Neuron (in vitro differentiated cells): ENCODE measurements at regions not wholly inside any gene's neighbourhood (a gene's known extent, or its start where the extent isn't known, plus 50 kb on each side); places are given as distances from the start of the nearest gene placed in this dataset.
"Not testable (repeated sequence)": the region's sequence is repeated elsewhere in the genome, so short reads cannot be mapped to it uniquely, and the experiment has no call there.

Experiments
- H2AFZ ChIP-seq: one replicate; pipeline ENCODE4 v1.6.1; 2013; ENCODE audit warnings: low read depth, mild to moderate bottlenecking, inconsistent platforms, low read length, moderate library complexity
- H3K27me3 ChIP-seq: one replicate; pipeline ENCODE4 v1.6.1; 2013; ENCODE audit warnings: low read length; ENCODE audit not compliant: insufficient read depth
- H3K36me3 ChIP-seq: one replicate; pipeline ENCODE4 v1.6.1; 2013; ENCODE audit warnings: low read length; ENCODE audit not compliant: insufficient read depth
- H3K4me1 ChIP-seq: one replicate; pipeline ENCODE4 v1.6.1; 2013; ENCODE audit warnings: low read length; ENCODE audit not compliant: insufficient read depth
- H3K4me3 ChIP-seq: 2 replicates; pipeline ENCODE4 v1.5.1; 2013; ENCODE audit warnings: mild to moderate bottlenecking, low read length, moderate library complexity
- H3K9me3 ChIP-seq: one replicate; pipeline ENCODE4 v1.6.1; 2013; ENCODE audit warnings: low read length

DNA sequence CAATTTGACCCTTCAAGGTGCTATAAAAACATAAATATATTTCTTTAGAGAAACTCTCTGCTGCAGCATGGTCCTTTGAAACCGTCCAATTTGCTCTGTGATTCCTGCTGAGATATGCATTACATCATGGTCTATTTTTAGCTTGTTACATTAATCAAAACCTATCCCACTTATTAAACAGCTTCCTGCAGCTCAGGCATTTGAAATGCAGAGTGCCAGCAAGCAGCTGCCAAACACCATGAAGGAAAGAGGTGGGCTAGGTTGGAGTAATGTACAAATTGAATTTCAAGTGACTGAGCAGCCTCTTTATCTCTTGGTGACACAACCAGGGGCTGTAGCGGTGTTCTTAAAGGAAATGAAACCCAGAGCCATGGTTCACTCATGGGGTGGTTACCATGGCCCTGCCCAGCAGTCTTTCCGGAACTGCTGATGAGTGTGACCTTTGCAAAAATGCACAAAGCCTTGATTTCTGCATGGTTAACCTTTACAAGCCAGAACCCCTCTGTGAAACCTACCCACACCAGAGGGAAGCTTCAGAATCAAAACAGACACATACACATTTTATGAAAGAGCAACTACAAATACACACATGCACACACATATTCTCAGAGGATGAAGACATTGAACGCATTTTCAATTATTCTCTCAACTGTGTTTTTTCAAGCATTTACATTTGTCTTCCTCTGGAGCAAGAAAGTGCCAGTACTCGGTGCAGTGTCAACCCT, 155.8 kb upstream of the ZNF608 start:
- no peaks in the 10 kb centered on the region for H3K36me3 ChIP-seq
- H3K27me3 ChIP-seq = no peaks in the 10 kb centered on the region
- no peak overlapping the region for H3K4me3 ChIP-seq
- peaks cover 57% of the 10 kb centered on the region for H3K4me1 ChIP-seq
- peaks cover 2% of the 10 kb centered on the region for H3K9me3 ChIP-seq
- no peak overlapping the region for H2AFZ ChIP-seq

DNA sequence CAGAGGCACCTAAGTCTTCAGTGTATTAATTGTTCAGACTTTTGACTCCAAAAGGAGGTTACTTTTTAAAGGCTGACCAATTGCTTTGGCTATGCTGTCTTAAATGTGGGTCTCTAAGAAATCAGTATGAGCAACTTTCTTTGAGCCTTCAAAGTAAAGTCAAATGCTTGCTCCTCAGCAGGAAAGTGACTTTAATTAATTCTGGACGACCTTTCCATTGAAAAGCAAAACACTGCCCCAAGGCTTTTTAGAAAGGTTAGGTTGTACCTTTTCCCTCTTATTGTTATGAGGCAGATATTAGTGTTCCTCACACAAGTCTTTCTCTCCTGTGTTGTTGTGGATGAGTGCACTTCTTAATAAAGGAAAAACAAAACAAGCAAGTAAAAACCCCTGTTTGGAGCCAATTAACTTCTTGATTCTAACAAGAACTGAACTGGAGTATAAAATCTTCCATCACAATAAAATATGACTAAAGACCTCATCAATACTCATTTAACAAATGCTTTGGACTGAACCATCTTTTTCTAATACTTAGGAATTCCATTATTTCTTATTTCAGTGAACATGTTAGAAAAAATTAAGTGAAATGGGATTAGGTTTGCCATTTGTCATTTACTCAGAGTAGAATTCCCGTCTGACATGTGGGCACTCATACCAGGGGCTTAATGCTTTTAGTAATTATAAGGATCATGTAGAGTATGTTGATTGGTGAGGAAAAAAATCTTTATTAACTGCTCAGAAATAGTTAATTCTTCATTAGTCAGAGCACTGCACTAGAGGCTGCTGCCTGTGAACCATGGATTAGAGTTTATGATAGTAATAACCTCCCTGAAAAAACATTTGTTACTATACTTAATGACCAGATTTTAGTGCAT, 159.1 kb upstream of the ZNF608 start:
- H3K9me3 ChIP-seq = no peaks in the 10 kb centered on the region
- no peaks in the 10 kb centered on the region for H3K36me3 ChIP-seq
- H2AFZ ChIP-seq = no peak overlapping the region
- no peak overlapping the region for H3K4me3 ChIP-seq
- no peaks in the 10 kb centered on the region for H3K27me3 ChIP-seq
- peaks cover 78% of the 10 kb centered on the region for H3K4me1 ChIP-seq

DNA sequence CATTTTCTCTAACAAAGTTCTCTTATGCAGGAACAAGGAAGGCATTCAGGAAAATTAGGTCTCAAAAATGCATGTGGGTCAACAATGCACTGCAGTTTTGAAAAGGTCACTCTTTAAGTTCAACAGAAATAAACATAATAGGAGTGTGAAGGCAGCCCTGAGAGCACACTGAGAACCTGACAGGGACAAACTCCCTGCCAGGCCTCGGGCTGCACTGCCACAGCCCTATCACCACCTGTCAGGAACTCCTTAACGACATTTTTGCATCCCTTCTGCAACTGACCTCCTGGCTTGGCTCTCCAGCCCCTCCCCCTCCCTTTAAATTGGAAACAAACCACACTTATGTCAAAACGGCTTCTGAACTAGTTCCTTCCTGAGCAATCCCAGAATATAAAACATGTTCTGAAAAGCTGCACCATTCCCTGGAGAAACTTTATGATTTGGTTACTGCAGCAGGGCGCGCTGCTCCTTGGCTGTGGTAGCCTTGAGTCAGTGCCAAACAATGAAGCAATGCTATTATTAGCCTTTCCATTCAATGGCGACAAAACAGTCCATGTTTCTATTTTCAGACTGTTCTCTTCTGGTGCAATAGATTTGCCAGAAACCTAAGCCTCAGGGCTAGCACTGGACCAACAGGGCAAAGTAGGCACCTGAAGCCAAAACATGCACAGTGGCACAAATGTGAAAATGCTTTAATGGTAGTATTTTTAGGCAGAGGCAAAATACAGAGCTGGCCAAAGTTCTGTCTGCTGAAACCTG, 160.1 kb upstream of the ZNF608 start:
- H2AFZ ChIP-seq = no peak overlapping the region
- no peaks in the 10 kb centered on the region for H3K9me3 ChIP-seq
- no peaks in the 10 kb centered on the region for H3K36me3 ChIP-seq
- no peaks in the 10 kb centered on the region for H3K27me3 ChIP-seq
- no peak overlapping the region for H3K4me3 ChIP-seq
- H3K4me1 ChIP-seq = peaks cover 77% of the 10 kb centered on the region

DNA sequence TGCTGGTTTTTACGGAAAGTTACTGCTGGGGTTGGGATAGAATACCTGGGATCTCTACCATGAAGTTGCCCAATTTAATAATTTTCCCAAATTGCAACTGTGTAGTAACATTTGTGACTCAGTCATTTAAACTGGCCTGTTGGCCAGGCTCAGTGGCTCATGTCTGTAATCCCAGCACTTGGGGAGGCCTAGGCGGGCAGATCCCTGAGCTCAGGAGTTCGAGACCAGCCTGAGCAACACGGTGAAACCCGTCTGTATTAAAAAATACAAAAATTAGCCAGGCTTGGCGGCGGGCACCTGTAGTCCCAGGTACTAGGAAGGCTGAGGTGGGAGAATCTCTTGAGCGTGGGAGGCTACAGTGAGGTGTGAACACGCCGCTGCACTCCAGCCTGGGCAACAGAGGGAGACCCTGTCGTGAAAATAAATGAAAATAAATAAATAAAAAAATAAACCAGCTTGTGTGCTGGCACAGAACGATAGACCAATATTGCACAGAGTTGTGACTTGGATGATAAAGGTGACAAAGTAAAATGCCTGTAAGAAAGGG, 160.7 kb upstream of the ZNF608 start:
- Histone ChIP-seq H3K36me3 (no peaks in the 10 kb centered on the region), H3K4me3 (no peak overlapping the region), H3K4me1 (peaks cover 71% of the 10 kb centered on the region), H3K9me3 (no peaks in the 10 kb centered on the region), H2AFZ (no peak overlapping the region), H3K27me3 (no peaks in the 10 kb centered on the region)

DNA sequence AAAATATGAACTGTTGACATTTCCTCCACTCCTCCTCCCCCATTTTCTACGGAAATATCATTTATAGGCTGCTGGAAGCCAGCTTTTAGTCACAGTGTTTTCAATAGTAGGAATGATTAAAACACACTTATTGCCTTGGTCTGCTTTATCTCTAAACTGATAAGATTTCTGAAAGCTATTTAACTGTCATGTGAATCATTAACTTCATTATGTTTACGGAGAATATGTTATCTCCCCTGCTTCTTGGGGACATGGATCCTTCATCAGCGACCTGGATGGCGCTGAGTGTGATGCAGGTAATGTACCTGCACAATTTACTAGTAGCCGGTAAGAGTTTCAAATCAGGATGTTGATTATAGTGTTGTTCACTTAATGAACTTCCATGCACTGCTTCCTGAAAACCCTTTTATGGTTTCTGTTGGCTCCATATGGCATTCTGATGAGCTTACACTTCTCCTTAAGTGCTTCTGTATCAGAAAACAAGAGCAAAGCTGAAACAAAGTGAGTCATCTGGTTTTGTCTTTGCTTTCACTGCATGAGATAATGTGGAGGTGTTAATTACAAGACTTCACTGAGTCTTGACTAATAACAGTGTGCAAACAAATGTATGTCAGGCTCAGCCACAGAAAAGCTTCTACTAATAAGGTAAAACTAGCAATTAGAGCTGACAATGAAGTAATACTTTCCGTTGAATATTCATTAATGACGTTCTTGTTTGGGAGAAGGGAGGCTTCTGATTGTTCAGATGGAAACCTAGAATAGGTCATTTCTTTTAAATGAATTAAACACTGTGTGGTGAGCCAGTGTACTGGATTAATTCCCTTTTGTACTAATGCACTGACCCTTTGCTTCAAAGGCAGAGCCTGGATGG, 162.4 kb upstream of the ZNF608 start:
- H3K9me3 ChIP-seq = peaks cover 4% of the 10 kb centered on the region
- no peak overlapping the region for H3K4me3 ChIP-seq
- H3K27me3 ChIP-seq = no peaks in the 10 kb centered on the region
- peaks cover 56% of the 10 kb centered on the region for H3K4me1 ChIP-seq
- no peak overlapping the region for H2AFZ ChIP-seq
- no peaks in the 10 kb centered on the region for H3K36me3 ChIP-seq

DNA sequence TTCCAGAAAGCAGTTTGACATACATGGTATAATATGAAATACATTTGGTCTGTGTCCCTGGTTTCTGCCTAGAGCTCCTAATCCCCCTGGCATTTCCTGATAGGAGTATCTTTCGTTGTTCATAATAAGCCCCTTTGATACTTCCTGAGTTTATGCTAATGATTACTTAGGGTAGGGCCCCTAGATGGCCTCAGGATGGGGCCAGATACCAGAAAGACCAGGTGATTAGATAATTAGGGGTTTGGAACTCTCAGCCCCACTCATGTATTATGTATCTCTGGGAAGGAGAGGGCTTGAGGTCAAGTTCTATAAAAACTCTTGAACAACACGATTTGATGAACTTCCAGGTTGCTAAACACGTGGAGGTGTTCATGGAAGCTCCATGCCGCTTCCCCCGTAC, 163.3 kb upstream of the ZNF608 start:
- Histone ChIP-seq H3K9me3 (peaks cover 4% of the 10 kb centered on the region), H3K4me1 (peaks cover 53% of the 10 kb centered on the region), H3K36me3 (no peaks in the 10 kb centered on the region), H3K4me3 (no peak overlapping the region), H3K27me3 (no peaks in the 10 kb centered on the region), H2AFZ (no peak overlapping the region)

DNA sequence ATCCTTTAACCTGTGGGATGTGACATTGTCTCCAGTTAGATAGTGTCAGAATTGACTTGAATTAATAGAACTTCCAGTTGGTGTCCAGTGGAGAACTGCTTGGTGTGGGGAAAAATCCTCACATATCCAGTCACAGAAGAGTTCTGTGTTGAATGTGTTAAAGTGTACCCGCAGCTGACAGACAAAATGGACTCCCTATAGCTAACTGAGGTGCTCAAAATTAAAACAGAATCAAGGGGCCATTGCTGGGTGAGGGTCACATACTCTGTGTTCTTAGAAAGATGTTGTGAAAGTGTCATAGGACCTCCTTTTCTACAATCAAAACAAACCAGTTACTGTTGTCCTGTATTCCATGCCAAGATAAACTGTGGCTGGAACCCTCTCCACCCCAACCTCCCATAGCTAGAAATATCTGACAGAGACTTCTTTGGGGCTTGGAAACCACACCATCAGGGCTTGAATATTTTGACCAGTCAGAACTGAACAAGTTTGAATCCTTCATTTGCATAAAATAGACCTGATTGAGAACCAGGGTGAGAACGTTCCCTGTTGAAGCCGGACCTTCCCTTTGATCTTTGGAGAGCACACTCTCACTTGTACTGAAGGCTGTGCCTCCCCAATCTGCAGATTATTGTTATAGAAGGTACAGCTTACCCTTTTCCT, 164.0 kb upstream of the ZNF608 start:
- Histone ChIP-seq H3K36me3 (no peaks in the 10 kb centered on the region), H3K4me1 (peaks cover 46% of the 10 kb centered on the region), H3K27me3 (no peaks in the 10 kb centered on the region), H2AFZ (no peak overlapping the region), H3K4me3 (no peak overlapping the region), H3K9me3 (peaks cover 4% of the 10 kb centered on the region)

DNA sequence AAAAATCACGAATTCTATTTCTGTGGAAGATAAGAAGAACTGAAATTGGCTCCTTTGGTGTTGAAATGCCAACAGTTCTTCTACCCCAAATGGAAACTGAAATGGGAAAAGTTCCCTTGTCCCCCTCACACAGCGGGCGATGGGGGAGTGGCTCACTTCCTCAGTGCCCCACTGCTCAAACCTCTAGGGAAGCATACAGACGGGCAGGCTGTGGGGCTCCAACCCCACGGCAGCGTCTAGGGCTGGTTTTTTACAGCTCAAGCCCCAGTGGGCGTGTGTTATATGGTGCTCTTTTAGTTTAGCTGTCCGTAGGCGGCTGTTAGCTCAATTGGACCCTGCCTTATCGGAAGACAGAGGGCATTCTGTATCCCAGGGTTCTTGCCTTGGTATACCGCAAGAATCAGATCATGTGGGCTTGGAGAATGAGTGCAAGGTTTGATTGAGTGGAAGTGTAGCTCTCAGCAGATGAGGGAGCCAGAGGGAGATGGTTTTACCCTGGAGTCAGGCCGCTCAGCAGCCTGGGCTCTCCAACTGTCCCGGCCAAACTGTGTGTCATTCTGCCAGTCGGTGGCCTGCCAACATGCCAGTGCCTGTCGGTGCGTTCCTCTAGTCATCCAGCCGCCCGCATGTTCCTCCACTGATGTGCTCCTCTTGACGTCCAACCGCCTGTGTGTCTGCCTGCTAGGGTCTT, 166.3 kb upstream of the ZNF608 start:
- no peaks in the 10 kb centered on the region for H3K36me3 ChIP-seq
- H3K9me3 ChIP-seq = peaks cover 4% of the 10 kb centered on the region
- peaks cover 28% of the 10 kb centered on the region for H3K4me1 ChIP-seq
- no peak overlapping the region for H3K4me3 ChIP-seq
- no peaks in the 10 kb centered on the region for H3K27me3 ChIP-seq
- H2AFZ ChIP-seq = no peak overlapping the region

DNA sequence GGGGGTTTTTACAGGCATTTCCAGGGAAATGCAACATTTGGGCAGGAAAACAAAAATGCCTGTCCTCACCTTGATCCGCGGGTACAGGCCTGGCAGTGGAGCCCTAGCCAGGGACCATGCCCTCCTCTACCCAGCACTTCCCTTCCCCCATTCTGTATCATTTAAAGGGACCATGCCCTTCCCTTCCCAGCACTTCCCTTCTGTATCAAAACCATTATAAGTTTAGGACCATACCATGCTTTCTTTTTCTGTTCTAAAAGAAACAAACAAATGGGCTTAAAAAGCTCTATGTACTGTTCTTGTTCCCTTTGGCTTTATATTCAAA, 166.9 kb upstream of the ZNF608 start:
- H3K4me1 ChIP-seq = peaks cover 28% of the 10 kb centered on the region
- no peak overlapping the region for H3K4me3 ChIP-seq
- H3K27me3 ChIP-seq = no peaks in the 10 kb centered on the region
- H2AFZ ChIP-seq = no peak overlapping the region
- no peaks in the 10 kb centered on the region for H3K36me3 ChIP-seq
- peaks cover 4% of the 10 kb centered on the region for H3K9me3 ChIP-seq

DNA sequence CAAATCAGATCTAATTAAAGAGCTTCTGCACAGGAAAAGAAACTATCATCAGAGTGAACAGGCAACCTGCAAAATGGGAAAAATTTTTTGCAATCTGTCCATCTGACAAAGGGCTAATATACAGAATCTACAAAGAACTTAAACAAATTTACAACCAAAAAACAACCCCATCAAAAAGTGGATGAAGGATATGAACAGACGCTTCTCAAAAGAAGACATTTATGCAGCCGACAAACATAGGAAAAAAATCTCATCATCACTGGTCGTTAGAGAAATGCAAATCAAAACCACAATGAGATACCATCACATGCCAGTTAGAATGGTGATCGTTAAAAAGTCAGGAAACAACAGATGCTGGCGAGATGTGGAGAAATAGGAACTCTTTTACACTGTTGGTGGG, 169.9 kb upstream of the ZNF608 start:
- H3K9me3 ChIP-seq, H3K4me3 ChIP-seq, H3K36me3 ChIP-seq, H2AFZ ChIP-seq, H3K27me3 ChIP-seq: not testable (repeated sequence)
- H3K4me1 ChIP-seq = peaks cover 30% of the 10 kb centered on the region

DNA sequence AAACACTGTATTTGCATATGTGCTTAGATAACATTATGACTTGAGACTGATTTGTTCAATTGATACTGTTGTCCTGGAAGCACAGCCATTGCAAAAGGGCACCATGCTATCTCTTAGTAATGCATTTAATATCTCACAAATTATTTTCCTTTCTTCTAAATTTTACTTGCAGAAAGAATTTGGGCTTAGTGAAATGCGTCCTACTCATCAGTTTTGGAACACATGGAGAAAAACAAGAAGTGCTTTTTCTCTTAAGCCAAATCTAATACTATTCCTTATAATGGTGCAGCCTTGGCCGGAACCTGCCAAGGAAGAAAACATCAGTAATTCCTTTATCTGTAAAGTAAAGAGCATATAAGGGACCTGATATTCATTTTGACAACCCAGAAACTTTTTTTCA, 172.2 kb upstream of the ZNF608 start:
- H3K4me1 ChIP-seq = peaks cover 53% of the 10 kb centered on the region

More for the DNA sequence above, 172.2 kb upstream of the ZNF608 start:
- Histone ChIP-seq H3K27me3 (no peaks in the 10 kb centered on the region), H3K4me3 (no peak overlapping the region), H2AFZ (no peak overlapping the region), H3K9me3 (no peaks in the 10 kb centered on the region), H3K36me3 (no peaks in the 10 kb centered on the region)
